ENCODE measurements at regions not wholly inside any gene's neighbourhood (a gene's known extent, or its start where the extent isn't known, plus 50 kb on each side); places are given as distances from the start of the nearest gene placed in this dataset.
"Not testable (repeated sequence)": the region's sequence is repeated elsewhere in the genome, so short reads cannot be mapped to it uniquely, and the experiment has no call there.

- no peak for DNase-seq
Measured at GRCh38 chr12:82300611-82301010, 57.6 kb downstream of the CCDC59 start.

GRCh38 chr12:82299319-82300025 is 58.7 kb downstream of the CCDC59 start:
- DNase-seq = no peak

GRCh38 chr12:82290415-82290814 is 67.8 kb downstream of the CCDC59 start:
- DNase-seq = no peak

- DNase-seq = not testable (repeated sequence)
Measured at GRCh38 chr12:82281335-82281734, 76.9 kb downstream of the CCDC59 start.

GRCh38 chr12:82279536-82280058 is 78.6 kb downstream of the CCDC59 start:
- no peak for DNase-seq

GRCh38 chr12:82277582-82277981 is 80.6 kb downstream of the CCDC59 start:
- DNase-seq = no peak

GRCh38 chr12:82242729-82243128 is 115.5 kb downstream of the CCDC59 start:
- DNase-seq = no peak

GRCh38 chr12:82225871-82226270 is 132.3 kb downstream of the CCDC59 start:
- DNase-seq = no peak

- no peak for DNase-seq
Measured at GRCh38 chr12:82223426-82223825, 134.8 kb downstream of the CCDC59 start.

GRCh38 chr12:82216475-82216874 is 141.7 kb downstream of the CCDC59 start:
- no peak for DNase-seq

GRCh38 chr12:82213761-82214160 is 144.4 kb downstream of the CCDC59 start:
- no peak for DNase-seq

- no peak for DNase-seq
Measured at GRCh38 chr12:82210882-82211281, 147.3 kb downstream of the CCDC59 start.

- DNase-seq = no peak
Measured at GRCh38 chr12:82209533-82209932, 148.7 kb downstream of the CCDC59 start.

GRCh38 chr12:82207556-82207955 is 150.6 kb downstream of the CCDC59 start:
- no peak for DNase-seq

GRCh38 chr12:82203086-82203485 is 155.1 kb downstream of the CCDC59 start:
- no peak for DNase-seq

- DNase-seq = no peak
Measured at GRCh38 chr12:82187595-82187994, 170.6 kb downstream of the CCDC59 start.

- DNase-seq = no peak
Measured at GRCh38 chr12:82187011-82187410, 171.2 kb downstream of the CCDC59 start.

- DNase-seq = no peak
Measured at GRCh38 chr12:82186282-82186681, 171.9 kb downstream of the CCDC59 start.

GRCh38 chr12:82184844-82185243 is 173.3 kb downstream of the CCDC59 start:
- DNase-seq = no peak

- no peak for DNase-seq
Measured at GRCh38 chr12:82182601-82183190, 175.5 kb downstream of the CCDC59 start.

- DNase-seq = no peak
Measured at GRCh38 chr12:82176761-82177490, 181.3 kb downstream of the CCDC59 start.

- DNase-seq = peak; percentile 37
Measured at GRCh38 chr12:82176026-82176425, 182.2 kb downstream of the CCDC59 start.

GRCh38 chr12:82174936-82175335 is 183.3 kb downstream of the CCDC59 start:
- peak; percentile 23 for DNase-seq

GRCh38 chr12:82174383-82174782 is 183.8 kb downstream of the CCDC59 start:
- no peak for DNase-seq
